RCC 7860 (cell line): ENCODE measurements at regions not wholly inside any gene's neighbourhood (a gene's known extent, or its start where the extent isn't known, plus 50 kb on each side); places are given as distances from the start of the nearest gene placed in this dataset.
A peak's percentile ranks its signal among the peaks of the same experiment; 100 is the strongest.

Experiments
- DNase-seq: peaks from one replicate; pipeline ENCODE4 v3.0.0-alpha.2; 2015; ENCODE audit warnings: low spot score
- FAIRE-seq: peaks from 2 replicates; lab custom pipeline; 2012; peaks lifted over from hg19 to GRCh38; lab: Jason Lieb, UNC

GRCh38 chr1:105914403-105914802 lies 1142.1 kb upstream of the PRMT6 start:
- FAIRE-seq: no peak

GRCh38 chr1:105934806-105935205 lies 1121.7 kb upstream of the PRMT6 start:
- no peak for DNase-seq
- no peak for FAIRE-seq

More at GRCh38 chr1:105914403-105914802, 1142.1 kb upstream of the PRMT6 start:
- no peak for DNase-seq

GRCh38 chr1:105964879-105965278 lies 1091.6 kb upstream of the PRMT6 start:
- no peak for FAIRE-seq

GRCh38 chr1:105997516-105997915 lies 1059.0 kb upstream of the PRMT6 start:
- FAIRE-seq: no peak
- no peak for DNase-seq

More at GRCh38 chr1:105964879-105965278, 1091.6 kb upstream of the PRMT6 start:
- no peak for DNase-seq

GRCh38 chr1:106022312-106022902 lies 1034.1 kb upstream of the PRMT6 start:
- DNase-seq: peak; percentile 10
- FAIRE-seq: peak; percentile 79

- no peak for FAIRE-seq
- no peak for DNase-seq
Observed at GRCh38 chr1:106027871-106028270, 1028.6 kb upstream of the PRMT6 start.

- DNase-seq (no peak), FAIRE-seq (no peak)
Observed at GRCh38 chr1:106037526-106037925, 1018.9 kb upstream of the PRMT6 start.

GRCh38 chr1:106038260-106038659 lies 1018.2 kb upstream of the PRMT6 start:
- FAIRE-seq (no peak), DNase-seq (no peak)

- FAIRE-seq (no peak), DNase-seq (no peak)
Observed at GRCh38 chr1:106043971-106044370, 1012.5 kb upstream of the PRMT6 start.

- DNase-seq: no peak
- no peak for FAIRE-seq
Observed at GRCh38 chr1:106047210-106047609, 1009.3 kb upstream of the PRMT6 start.

- FAIRE-seq (no peak), DNase-seq (no peak)
Observed at GRCh38 chr1:106049595-106049994, 1006.9 kb upstream of the PRMT6 start.

GRCh38 chr1:106055855-106056254 lies 1000.6 kb upstream of the PRMT6 start:
- no peak for DNase-seq
- FAIRE-seq: no peak

- FAIRE-seq: no peak
Observed at GRCh38 chr1:106061586-106062495, 994.6 kb upstream of the PRMT6 start.

GRCh38 chr1:106063510-106063909 lies 993.0 kb upstream of the PRMT6 start:
- DNase-seq (no peak), FAIRE-seq (no peak)

More at GRCh38 chr1:106061586-106062495, 994.6 kb upstream of the PRMT6 start:
- DNase-seq: no peak

GRCh38 chr1:106072909-106073600 lies 983.4 kb upstream of the PRMT6 start:
- no peak for DNase-seq
- no peak for FAIRE-seq

GRCh38 chr1:106080608-106081325 lies 975.7 kb upstream of the PRMT6 start:
- FAIRE-seq: no peak
- DNase-seq: no peak

- FAIRE-seq: no peak
- no peak for DNase-seq
Observed at GRCh38 chr1:106111044-106111443, 945.4 kb upstream of the PRMT6 start.

- DNase-seq (no peak), FAIRE-seq (no peak)
Observed at GRCh38 chr1:106113851-106114250, 942.6 kb upstream of the PRMT6 start.

GRCh38 chr1:106120789-106121188 lies 935.7 kb upstream of the PRMT6 start:
- FAIRE-seq (no peak), DNase-seq (no peak)

- no peak for FAIRE-seq
- no peak for DNase-seq
Observed at GRCh38 chr1:106121728-106122127, 934.7 kb upstream of the PRMT6 start.

- no peak for FAIRE-seq
Observed at GRCh38 chr1:106134561-106134960, 921.9 kb upstream of the PRMT6 start.

More at GRCh38 chr1:106134561-106134960, 921.9 kb upstream of the PRMT6 start:
- no peak for DNase-seq
